Activated naive CD8-positive, alpha-beta T cell treated with anti-CD3 and anti-CD28 coated beads, Interleukin-2, amount 50 U/mL, for 16 hours (primary cell): ENCODE measurements at regions not wholly inside any gene's neighbourhood (a gene's known extent, or its start where the extent isn't known, plus 50 kb on each side); places are given as distances from the start of the nearest gene placed in this dataset.
"Not testable (repeated sequence)": the region's sequence is repeated elsewhere in the genome, so short reads cannot be mapped to it uniquely, and the experiment has no call there.

ENCODE experiments used
- DNase-seq: peaks from one replicate; pipeline ENCODE4 v3.0.0-alpha.2; 2020; ENCODE audit warnings: low read depth, low spot score

DNA sequence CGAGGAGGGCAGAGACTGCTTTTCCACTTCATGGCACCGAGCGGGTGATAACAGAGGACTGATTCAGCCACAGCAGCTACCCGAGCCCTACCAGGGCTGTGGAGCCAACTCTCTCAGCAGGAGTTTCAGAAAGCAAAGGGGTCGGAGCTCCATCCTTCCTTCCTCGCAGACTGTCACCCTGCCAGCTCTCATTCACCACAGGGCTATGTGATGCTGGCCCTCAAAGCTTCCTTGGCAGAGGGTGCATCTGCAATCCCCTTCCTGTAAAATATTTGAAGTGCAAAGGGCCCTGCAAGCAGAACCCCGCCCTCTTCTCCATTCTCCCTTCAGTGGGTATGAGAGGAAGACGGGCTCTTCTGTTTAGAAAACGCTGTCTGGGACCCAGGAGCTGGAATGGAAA, 105.3 kb upstream of the LYZL2 start:
- DNase-seq = no peak

DNA sequence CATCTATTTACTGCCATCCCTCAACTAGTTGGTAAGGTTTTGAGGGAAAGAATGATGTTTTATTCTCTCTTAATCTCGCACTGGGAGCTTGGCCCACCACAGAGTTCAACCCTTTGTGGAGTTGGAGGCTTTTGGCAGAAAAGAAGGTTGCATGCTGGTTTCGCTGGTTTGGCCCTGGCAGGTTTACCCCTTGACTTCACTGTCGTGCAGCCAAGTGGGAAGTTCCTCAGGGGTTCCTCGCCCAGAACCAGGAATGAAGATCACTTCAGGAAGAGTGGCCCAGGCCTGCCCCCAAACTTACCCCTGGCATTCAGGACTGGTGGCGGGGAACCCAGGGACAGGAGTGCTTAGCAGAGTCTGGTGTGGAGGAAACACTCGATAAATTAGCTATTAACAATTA, 103.1 kb upstream of the LYZL2 start:
- no peak for DNase-seq

DNA sequence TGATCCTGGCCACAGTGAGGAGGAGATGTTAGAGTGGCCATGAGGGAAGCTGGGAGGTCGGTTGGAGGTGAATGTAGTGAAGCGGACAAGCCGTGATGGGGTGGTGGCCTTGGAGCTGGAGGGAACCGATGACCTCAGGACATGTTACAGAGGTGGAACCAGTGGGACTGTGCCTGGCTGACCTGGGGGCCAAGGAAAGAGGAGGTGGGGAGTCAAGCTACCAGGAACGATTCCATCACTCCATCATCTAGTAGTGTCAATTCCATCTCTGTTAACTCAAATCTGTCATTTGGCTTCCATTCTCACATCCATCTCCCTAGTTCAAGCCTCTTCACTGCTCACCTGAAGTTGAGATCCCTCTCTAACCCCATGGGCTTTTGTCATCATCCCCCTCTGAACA, 102.4 kb upstream of the LYZL2 start:
- no peak for DNase-seq

DNA sequence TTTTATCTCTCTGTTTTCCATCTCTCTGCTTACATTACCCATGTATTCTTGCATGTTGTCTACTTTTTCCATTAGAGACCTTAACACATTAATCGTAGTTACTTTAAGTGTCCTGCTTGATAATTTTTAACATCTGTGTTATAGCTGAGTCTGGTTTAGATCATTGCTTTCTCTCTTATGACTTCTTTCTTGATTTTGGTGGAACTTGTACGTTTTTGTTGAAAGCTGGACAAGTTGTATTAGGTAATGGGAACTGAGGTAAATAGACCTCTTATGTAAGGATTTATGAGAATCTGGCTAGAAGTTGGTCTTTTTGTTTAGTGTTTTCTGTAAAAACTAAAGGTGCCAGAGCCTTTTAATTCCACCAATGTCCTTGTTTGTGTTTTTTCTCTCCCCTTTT, 100.8 kb upstream of the LYZL2 start:
- DNase-seq = no peak

DNA sequence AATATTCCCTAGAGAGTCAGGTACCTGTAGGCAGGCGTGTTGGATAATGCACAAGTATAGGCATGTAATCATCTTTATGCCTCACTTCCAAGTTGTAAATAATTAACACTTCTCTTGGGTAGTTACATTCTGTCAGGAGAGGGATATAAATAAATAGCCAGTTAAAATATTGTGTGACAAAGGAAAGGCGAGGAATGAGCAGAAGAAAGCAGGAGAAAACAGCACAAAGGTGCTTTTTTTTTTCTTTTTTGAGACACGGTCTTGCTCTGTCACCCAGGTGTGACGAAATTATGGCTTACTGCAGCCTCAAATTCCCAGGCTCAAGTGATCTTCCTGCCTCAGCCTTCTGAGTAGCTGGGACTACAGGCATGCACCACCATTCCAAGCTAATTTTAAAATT, 99.2 kb upstream of the LYZL2 start:
- DNase-seq = no peak

DNA sequence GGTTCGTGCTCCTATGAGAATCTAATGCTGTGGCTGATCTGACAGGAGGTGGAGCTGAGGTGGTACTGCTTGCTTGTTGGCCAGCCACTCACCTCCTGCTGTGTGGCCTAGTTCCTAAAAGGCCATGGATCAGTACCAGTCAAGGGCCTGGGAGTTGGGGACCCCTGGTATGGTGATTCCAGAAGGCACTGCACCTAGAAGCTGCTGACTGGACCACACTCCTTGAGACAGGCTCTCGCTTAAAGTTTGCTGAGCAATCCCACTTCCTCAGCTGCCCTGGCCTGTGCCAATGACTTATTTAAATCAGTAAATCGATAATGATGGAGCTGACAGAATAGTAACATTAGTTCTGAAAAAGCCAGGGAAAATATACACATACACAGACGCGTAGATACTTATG, 98.6 kb upstream of the LYZL2 start:
- DNase-seq = no peak

DNA sequence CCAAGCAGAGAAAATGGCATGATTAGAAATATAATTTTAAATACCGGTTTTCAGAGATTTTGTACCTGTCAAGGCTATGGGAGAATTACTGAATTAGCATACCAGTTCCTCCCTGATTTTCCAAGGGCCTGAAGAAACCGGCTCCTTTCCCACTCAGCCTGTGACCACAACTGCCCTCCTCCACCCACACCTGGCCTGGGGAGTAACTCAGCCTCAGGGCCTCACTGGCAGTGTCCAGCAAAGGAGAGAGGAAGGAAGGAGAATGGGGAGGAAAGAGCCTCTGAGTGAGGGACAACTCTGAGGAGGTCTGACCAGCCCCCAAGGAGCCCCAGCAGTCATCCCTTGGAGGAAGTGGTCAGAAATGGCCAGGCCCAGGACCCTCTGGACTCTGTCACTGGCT, 98.0 kb upstream of the LYZL2 start:
- no peak for DNase-seq

DNA sequence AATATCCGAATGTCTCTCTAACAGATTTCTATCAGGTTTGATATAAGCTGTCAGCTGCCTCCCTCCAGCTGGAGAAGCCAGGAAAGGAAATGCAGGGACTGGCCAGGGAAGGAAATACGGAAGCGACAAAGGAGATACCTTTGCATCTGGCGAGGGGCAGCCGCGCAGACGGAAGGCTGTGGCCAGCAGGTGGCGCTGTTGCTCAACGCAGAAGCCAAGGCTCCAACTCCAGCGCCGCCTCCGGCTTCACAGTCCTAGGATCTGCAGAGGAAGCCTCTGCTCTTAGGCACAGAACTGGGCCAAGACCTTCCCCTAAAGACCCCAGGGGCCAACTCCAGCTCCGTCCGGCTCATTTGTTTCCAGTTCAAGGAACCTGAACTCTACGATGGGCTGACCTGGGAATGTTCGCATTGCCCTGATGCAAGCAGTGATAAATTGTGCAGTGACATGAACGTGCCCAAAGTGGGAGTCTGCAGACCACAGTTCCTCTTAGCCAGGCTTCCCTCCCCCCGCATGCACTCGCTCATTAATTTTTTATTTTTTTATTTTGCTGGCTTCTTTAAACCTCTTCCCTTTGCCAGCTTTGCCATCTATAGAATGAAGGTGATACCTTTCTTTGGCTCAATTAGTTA, 97.3 kb upstream of the LYZL2 start:
- peak; percentile 58 for DNase-seq

DNA sequence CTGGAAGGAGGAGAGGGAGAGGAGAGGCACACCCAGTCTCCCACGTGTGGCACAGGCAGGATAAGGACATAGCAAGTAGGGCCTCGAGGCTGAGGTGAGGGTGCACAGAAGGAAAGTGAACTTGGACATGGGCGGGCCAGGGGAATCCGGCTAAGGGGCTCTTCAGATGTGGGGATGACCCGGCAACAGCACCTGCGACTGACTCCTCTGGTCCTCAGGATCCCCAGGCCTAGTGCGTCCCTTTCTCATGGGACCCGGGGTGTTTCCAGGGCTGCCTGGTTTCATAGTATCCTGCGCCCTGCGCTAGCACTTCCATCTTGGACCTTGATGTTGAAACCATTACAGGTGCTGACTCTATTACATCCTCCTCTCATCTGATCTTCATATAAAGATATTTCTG, 96.1 kb upstream of the LYZL2 start:
- DNase-seq = no peak

DNA sequence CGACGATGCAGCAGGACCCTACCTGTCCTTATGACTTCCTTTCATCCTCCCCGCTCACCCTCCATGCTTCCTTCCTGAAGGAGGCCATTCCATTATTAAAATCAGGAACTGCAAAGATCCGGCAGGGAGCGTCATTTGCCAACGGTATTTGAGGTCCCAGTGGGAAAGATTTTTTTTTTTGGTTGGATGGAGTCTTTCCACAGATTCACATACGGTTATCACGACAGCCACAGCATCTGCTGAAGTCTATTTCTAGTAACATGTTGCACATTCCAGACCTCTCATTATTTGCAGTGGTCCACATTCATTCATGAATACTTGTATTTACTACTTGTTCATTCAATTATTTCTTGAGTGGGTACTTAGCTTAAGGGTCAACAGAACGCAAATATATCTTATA, 94.7 kb upstream of the LYZL2 start:
- no peak for DNase-seq

DNA sequence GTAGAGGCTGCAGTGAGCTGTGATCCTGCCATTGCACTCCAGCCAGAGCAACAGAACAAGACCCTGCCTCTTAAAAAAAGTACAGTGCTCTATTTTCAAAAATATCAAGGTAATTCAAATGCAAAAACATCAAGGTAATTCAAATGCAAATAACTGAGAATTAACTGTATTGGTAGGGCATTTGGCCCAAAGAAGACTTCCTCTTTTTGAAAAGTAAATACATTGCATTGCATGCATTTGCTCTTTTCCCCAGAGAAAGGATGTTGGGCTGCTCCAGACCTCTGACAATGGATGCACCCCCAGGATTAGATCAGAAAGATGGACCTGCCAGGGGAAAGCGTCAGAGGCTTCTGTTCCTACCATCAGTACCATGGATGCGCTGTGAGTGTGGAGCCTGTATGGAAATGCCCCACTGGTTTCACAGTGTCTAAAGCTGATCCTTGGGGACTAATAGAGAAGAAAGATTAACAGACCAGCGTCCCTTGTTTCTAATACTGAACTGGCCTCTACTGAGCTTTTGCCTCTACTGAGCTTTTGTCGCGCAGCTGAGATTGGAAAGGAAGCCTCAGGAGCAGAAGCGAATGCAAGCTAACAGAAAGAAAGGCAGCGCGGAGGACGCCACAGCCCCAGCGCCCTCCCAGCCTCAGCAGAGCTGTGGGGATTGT, 93.5 kb upstream of the LYZL2 start:
- DNase-seq = no peak

DNA sequence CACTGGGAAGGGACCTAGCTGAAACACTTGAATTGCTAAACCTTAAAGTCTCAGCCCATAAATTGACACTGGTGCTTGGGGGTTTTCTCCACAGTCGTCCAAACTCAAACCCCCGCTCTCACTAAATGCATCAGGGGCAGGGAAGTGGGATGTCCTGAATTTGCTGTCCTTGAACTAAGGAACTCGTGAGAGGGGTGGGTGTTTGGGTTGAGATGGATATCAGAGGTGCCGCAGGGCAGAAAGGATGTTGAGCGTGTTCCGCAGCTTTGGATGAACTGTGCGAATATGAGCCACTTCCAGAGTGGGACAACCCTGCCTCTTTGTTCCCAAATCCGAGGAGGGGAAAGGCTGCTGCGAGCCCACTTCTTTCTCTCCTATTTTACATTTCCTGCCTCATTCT, 90.3 kb upstream of the LYZL2 start:
- DNase-seq = no peak

DNA sequence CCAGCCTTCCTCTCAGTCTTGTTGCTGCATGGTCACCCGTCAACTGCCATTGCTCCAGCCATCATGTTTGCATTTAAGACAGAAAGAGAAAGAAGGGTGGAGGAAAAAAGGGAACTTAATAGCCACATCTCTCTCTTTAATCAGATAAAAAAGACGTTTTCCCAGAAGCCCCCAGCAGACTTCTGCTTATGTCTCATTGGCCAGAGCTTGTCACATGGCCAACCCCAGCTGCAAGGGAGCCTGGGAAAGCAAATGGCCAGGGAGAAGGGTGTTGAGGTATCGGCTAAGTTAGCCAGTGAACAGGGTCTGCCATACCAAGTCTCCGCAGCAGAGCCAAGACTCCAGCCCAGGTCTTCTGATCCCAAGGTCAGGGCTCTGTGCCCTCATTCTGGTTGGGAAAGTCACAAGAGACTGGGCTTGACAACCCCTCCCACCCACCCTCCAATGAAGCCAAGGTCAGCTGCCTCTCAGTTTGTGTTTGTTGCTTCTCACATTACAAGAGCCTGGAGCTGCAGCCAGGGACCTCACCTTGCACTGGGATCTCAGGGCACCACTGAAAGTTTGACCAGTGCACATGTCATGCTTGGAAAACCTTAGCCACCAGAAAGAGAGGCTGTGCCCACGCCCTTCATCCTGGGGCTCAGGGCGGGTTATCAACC, 80.3 kb upstream of the LYZL2 start:
- no peak for DNase-seq

DNA sequence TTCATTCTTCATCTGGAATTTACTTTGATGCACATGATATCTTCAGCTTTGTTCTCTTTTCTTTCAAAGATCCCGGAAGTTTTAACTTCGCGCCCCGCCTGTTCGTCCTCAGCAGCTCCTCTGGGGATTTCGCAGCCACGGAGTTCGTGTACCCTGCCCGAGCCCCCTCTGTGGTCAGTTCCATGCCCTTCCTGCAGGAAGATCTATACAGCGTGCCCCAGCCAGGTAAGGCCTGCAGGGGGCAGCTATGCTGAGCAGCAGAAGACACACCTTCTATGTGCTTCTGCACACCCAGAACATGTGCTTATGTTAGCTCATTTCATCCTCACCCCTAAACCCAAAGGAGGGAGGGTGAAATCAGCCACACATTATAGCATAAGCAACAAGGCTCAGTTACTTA, 79.7 kb upstream of the LYZL2 start:
- no peak for DNase-seq

DNA sequence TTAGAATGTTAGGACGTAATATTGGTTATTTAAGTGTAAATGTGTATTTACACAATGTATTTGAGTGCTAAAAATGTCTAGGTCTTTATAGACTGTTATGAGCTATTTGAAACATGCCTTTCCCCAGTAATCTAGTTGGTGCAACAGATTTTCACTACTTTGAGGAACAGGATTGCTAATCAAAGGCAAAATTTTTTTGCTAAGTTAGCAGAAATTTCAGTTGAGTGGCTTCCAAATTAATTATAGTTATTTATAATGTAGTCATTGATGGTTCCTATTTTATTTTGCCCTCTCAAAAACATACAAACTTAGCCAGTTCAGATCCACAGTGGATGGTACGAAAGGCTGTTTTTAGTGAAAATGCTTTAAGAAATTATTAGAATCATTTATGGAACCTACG, 78.7 kb upstream of the LYZL2 start:
- no peak for DNase-seq

DNA sequence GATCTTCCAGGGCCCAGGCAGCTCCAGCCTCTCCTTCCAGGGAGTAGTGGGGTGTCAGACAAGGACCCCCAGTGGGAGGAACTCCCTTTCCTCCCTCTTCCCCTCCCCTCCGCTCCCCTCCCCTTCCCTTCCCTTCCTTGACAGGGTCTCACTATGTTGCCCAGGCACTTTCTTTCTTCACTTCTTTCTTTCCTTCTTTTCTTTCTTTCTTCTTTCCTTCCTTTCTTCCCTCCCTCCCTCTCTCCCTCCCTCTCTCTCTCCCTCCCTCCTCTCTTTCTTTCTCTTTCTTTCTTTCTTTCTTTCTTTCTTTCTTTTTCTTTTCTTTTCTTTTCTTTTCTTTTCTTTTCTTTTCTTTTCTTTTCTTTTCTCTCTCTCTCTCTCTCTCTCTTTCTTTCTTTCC, 76.6 kb upstream of the LYZL2 start:
- DNase-seq = not testable (repeated sequence)

DNA sequence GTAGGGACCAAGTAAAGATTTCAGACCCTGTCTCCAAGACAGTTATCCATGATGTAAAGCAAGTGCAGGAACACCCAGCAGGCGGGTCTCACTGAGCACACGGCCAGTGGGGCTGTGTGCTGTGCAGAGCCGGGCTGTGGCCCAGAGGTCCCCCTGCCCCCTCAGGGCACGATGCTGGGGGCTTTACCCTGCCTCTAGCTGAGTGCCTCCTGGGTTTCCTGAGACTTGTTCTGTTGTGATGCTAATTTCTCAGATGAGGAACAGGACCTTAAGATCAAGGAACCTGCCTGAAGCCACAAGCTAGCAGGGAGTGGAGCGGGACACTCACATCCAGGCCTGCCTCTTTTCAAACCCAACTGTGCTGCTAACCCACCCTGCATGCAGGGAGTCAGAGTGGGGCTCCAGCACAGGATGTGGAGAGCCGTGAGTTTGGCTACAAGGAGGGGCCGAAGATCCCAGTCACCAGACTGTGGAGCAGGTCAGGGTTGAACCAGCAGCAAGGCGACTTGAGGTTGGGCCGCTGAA, 76.1 kb upstream of the LYZL2 start:
- DNase-seq = no peak

DNA sequence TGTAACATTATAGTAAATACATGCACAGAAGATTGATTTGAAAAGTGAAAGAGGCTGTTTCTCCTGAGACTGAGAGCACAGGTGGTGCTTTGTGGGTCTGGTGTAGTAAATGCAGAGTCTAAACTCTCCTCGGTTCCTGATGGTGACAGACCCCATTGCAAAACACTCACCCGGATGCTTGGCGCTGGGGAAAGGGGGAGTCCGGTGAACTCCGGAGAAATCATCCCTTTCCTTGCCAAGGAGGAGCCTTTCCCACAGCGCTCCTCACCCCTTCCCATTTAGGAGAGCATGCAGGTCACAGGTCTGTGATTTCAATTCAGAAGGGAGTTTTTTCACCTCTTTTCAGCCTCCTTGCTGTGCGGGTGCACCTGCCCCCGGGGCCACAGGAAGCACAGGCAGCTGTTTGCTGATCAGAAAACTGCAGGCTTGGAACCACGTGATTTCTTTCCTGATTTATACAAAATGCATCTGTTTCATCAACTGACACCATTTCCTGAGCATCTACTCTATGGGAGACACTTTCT, 75.6 kb upstream of the LYZL2 start:
- no peak for DNase-seq

DNA sequence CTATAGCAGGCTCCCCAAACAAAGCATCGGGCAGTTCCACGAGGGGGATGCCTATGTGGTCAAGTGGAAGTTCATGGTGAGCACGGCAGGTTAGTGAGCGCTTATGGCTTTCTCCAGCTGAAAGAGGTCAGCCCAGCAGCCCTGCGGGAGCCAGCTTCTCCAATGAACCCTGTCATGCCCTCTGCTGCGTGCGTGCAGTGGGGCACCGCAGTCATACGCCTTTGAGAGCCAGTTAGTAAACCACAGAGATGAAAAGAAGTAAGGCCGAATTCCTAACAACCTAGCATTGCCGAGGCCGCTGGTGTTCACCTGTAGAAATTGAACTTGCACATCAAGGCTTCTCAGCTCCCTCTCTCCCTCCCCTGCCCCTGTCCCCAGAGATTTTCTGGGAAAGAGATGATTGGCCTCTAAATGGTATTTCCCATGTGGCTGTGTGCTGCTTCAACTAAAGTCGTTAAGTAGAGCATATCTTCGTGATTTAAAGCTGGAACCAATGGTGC, 75.1 kb upstream of the LYZL2 start:
- peak; percentile 17 for DNase-seq

DNA sequence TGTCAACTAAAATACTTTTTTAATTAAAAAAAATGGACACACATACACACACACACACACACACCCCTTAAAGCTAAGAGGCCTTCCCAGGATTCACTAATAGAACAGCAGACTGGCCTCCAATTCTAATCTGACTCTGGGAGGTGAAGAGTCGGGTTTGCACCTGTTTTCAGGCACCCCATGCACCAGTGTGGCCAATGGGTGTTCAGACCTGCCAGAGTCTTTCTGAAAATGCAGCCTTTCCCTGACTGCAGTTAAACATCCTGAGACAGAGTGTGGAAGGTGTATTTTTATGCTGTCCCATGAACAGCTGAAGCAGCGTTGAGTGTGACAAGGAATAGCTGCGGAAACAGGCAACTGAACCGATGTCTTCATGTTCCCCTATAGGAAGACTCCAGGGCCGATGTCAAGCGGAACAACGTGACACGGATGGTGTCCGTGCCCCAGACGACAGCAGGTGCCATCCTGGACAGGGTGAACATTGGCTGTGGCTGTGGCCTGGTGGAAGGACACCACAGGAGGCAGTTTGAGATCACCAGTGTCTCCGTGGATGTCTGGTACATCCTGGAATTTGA, 74.6 kb upstream of the LYZL2 start:
- no peak for DNase-seq

DNA sequence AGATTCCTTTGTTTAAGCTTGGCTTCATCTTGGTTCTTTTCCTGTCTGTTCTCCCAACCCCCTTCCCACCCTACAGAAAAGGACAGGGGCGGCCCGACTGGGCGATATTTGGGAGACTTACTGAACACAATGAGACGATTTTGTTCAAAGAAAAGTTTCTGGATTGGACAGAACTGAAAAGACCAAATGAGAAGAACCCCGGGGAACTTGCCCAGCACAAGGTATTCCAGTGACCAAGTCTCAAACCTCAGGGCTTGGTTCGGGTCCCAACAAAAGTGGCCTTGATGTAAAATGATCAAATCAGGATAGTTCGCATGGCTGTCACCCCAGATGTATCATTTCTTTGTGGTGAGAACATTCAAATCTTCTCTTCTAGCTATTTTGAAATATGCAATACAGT, 73.9 kb upstream of the LYZL2 start:
- DNase-seq = not testable (repeated sequence)

DNA sequence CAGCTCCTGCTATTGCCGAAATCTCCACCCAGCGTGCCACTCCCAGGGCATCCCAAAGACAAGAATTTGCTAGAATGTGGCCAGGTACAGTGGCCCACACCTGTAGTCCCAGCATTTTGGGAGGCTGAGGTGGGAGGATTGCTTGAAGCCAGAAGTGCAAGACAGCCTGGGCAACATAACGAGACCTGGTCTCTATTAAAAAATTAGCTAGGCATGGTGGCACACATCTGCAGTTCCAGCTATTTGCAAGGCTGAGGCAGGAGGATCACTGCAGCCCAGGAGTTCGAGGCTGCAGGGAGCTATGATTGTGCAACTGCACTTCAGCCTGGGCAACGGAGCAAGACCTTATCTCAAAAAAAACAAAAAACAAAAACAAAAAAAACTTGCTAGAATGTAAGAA, 73.3 kb upstream of the LYZL2 start:
- no peak for DNase-seq
